DMS 273 (cell line): ENCODE measurements at regions not wholly inside any gene's neighbourhood (a gene's known extent, or its start where the extent isn't known, plus 50 kb on each side); places are given as distances from the start of the nearest gene placed in this dataset.
"Not testable (repeated sequence)": the region's sequence is repeated elsewhere in the genome, so short reads cannot be mapped to it uniquely, and the experiment has no call there.

Experiments used
- DNase-seq: peaks from one replicate; lab custom pipeline; 2025; ENCODE audit not compliant: unreplicated experiment; lab: John Stamatoyannopoulos, UW

GRCh38 chr3:140863580-140864009 lies 78.0 kb upstream of the SLC25A36 start:
- DNase-seq: peak; percentile 91

- no peak for DNase-seq
These were observed 71.3 kb upstream of the SLC25A36 start for GRCh38 chr3:140870351-140870750.

GRCh38 chr3:140871022-140871421 lies 70.6 kb upstream of the SLC25A36 start:
- DNase-seq: no peak

- DNase-seq: not testable (repeated sequence)
These were observed 69.5 kb upstream of the SLC25A36 start for GRCh38 chr3:140872165-140872564.

GRCh38 chr3:140883428-140884040 lies 58.1 kb upstream of the SLC25A36 start:
- no peak for DNase-seq

GRCh38 chr3:140885697-140886096 lies 55.9 kb upstream of the SLC25A36 start:
- DNase-seq: not testable (repeated sequence)
